GM13977 (cell line): ENCODE measurements at regions not wholly inside any gene's neighbourhood (a gene's known extent, or its start where the extent isn't known, plus 50 kb on each side); places are given as distances from the start of the nearest gene placed in this dataset.

Experiments used
- DNase-seq: peaks from one replicate; pipeline ENCODE4 v3.0.0; 2012; ENCODE audit warnings: low spot score
- in situ Hi-C: fragments of 300-500 bp; cut with MboI; formaldehyde crosslinking; loops from one replicate; pipeline ENCODE4 v1.12.0; 2022; ENCODE audit warnings: low sequenced_read_pairs, low pct_unique_long_range_greater_than_20kb, mixed read lengths, inconsistent platforms; ENCODE audit not compliant: unreplicated experiment
- TF ChIP-seq, protein P1 (sequence below): IDR thresholded peaks from 2 replicates; pipeline ENCODE4 v1.5.1; 2012; ENCODE audit warnings: mild to moderate bottlenecking, control low read depth; ENCODE audit not compliant: insufficient read depth; ENCODE audit errors: extremely low read depth, missing control alignments

DNA sequence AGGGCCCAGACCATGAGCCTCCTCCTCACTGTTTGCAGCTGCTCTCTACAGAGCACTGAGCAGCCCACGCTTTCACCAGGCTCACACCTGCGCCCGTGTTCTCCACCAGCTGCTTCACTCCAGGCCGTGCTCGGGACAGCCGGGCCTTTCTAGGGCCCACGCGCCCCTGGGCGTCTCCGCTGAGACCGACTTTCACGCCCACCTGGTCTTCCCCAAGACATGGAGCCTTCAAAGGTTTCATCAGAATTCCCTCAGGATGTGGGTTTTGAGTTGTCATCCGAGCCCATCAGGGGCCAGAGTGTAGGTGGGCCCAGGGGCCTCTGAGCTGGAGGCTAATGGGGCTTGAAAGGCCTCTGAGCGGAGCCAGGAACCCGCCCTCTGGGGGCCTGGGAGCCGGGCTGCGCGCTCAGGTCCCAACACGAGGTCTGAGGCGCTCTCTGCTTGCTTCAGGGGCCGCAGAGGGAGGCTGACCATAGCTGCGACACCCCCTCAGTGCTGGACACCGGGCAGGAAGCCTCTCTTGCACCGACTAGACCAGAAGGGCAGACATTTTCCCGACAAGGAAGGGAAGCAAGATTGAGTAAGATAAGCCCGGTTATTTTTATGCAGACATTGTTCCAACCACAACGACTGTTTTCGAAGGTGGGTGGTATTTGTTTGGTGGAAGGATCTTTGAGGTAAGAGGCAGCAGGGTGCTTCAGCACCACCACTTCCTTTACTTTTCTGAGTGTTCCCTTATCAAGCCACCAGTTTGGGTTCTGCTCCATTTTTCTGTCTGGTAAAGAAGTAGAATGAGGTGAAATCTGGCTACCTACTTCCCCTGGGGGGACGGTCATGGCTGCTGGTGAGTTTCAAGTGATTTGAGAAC, 125.0 kb upstream of the FUT8 start:
- in situ Hi-C loops: no loop called here
- TF ChIP-seq, protein P1, sequence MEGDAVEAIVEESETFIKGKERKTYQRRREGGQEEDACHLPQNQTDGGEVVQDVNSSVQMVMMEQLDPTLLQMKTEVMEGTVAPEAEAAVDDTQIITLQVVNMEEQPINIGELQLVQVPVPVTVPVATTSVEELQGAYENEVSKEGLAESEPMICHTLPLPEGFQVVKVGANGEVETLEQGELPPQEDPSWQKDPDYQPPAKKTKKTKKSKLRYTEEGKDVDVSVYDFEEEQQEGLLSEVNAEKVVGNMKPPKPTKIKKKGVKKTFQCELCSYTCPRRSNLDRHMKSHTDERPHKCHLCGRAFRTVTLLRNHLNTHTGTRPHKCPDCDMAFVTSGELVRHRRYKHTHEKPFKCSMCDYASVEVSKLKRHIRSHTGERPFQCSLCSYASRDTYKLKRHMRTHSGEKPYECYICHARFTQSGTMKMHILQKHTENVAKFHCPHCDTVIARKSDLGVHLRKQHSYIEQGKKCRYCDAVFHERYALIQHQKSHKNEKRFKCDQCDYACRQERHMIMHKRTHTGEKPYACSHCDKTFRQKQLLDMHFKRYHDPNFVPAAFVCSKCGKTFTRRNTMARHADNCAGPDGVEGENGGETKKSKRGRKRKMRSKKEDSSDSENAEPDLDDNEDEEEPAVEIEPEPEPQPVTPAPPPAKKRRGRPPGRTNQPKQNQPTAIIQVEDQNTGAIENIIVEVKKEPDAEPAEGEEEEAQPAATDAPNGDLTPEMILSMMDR: peak; percentile 18
- DNase-seq: peak; percentile 73

DNA sequence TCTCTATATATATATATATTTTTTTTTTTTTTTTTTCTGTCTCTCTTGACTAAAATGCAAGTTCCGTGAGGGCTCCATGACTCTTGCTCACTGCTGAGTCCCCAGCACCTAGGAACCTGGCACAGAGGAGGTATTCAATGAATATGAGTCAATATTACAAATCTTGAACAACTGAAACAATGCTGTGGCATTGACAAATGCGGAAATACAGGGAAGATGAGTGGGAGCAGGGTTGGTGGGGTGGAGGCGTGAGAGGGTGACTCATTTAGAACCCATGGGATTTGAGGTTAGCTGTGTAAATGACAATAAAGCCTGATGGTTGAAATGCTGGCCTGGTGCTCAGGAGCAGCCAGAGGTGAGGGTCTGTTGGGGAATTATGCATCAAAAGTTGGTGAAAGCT, 121.7 kb upstream of the FUT8 start:
- DNase-seq: no peak
- in situ Hi-C loops: no loop called here
- TF ChIP-seq, protein P1: no peak

DNA sequence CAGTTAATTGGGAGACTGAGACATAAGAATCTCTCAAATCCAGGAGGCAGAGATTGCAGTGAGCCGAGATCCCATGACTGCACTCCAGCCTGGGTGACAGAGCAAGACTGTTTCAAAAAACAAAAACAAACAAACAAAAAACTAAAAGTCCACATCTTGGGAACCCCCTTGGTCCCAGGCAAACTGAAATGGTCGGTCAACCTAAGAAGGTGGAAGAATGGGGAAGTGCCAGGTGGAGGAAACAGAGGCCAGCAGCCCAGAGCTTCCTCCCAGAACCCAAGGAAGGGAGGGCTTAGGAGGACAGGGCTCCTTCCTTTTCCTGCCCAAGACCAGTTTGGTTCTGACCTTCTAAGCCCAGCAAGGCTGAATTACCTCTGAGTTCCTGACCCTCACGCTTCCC, 121.0 kb upstream of the FUT8 start:
- TF ChIP-seq, protein P1: no peak

DNA sequence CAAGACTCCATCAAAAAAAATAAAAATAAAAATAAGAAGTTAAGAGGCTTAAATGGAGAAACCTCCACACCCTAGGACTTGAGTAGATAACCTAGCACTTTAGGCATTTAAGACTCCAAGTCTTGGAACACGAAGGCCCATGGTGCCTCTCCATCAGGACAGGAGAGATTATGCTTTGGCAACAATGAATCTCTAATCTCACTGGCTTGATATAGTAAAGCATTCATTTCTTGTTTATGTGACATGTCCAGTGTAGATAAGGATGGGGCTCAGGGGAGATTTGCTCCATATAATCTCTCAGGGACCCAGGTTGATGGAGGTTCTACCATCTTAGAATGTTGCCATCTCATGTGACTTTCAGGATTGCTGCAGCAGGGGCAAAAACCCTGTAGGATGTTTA, 117.7 kb upstream of the FUT8 start:
- TF ChIP-seq, protein P1: no peak
- in situ Hi-C loops: no loop called here
- no peak for DNase-seq

More for the DNA sequence above, 121.0 kb upstream of the FUT8 start:
- no peak for DNase-seq
- in situ Hi-C loops: no loop called here

DNA sequence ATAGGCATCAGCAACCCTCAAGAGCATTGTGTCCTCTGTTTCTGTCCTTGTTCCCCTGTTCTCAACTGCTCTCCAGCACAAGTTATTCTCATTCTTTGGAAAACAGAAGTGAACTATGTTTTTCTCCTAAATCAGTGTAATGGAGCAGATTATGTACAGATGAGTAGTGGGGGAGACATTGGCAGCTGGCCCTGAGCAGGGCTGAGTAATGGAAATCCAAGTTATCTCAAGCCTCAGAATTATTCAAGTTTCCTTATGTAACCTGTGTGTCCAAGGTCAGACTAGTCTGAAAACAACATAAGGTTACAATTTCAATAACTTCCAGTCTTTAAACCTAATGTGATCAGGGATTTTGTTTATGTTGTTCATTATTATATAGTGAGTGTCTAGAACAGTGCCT, 116.1 kb upstream of the FUT8 start:
- TF ChIP-seq, protein P1: no peak
- DNase-seq: no peak
- in situ Hi-C loops: no loop called here

DNA sequence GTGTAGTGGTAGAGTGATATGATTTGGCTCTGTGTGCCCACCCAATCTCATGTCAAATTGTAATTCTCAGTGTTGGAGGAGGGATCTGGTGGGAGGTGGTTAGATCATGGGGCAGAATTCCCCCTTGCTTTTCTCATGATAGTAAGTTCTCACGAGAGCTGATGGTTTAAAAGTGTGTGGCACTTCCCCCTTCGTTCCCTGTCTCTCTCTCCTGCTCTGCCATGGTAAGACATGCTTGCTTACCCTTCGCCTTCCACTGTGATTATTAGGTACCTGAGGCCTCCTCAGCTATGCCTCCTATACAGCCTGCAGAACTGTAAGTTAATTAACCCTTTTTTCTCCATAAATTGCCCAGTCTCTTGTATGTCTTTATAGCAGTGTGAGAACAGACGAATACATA, 115.7 kb upstream of the FUT8 start:
- TF ChIP-seq, protein P1: no peak
- DNase-seq: no peak
- in situ Hi-C loops: no loop called here
